Keratinocyte (primary cell): ENCODE measurements at regions not wholly inside any gene's neighbourhood (a gene's known extent, or its start where the extent isn't known, plus 50 kb on each side); places are given as distances from the start of the nearest gene placed in this dataset.

ENCODE experiments used
- DNase-seq: peaks from one replicate; pipeline ENCODE4 v3.0.0-alpha.2; 2011; ENCODE audit warnings: low read depth, missing footprints, low spot score
- FAIRE-seq: peaks from 2 replicates; lab custom pipeline; 2011; peaks lifted over from hg19 to GRCh38; lab: Jason Lieb, UNC
- H2AFZ ChIP-seq: 2 replicates; pipeline ENCODE4 v1.6.0; 2012; ENCODE audit warnings: low read length, control low read depth, inconsistent platforms; ENCODE audit not compliant: control insufficient read depth
- H3K27ac ChIP-seq: 2 replicates; pipeline ENCODE4 v1.5.1; 2011; ENCODE audit warnings: low read length; ENCODE audit not compliant: control insufficient read depth, insufficient read depth
- H3K27me3 ChIP-seq: 3 replicates; pipeline ENCODE4 v1.6.0; 2011; ENCODE audit warnings: low read length; ENCODE audit not compliant: control insufficient read depth, insufficient read depth; ENCODE audit errors: extremely low read depth
- H3K36me3 ChIP-seq, 2 experiments: 2 replicates in 1 of 2; 3 replicates in 1 of 2; pipeline ENCODE4 v1.5.1; 2011; ENCODE audit warnings: low read length in 2 of 2, mild to moderate bottlenecking in 1 of 2; ENCODE audit not compliant: control insufficient read depth in 2 of 2, insufficient read depth in 2 of 2; ENCODE audit errors: extremely low read depth in 1 of 2
- H3K4me1 ChIP-seq: 3 replicates; pipeline ENCODE4 v1.5.1; 2011; ENCODE audit warnings: low read length; ENCODE audit not compliant: control insufficient read depth, insufficient read depth; ENCODE audit errors: extremely low read depth
- H3K4me2 ChIP-seq: 3 replicates; pipeline ENCODE4 v1.6.0; 2011; ENCODE audit warnings: low read depth, low read length; ENCODE audit not compliant: control insufficient read depth, insufficient read depth; ENCODE audit errors: extremely low read depth
- H3K4me3 ChIP-seq, 3 experiments: fragments of 200-600 bp in 1 of 3; sonication (generic) in 1 of 3; 2 replicates in 2 of 3; 3 replicates in 1 of 3; pipeline ENCODE4 v1.5.1; 2011 to 2016; ENCODE audit warnings: low read length in 3 of 3, mild to moderate bottlenecking in 3 of 3, control low read depth in 2 of 3, inconsistent platforms in 1 of 3, low read depth in 1 of 3, mixed read lengths in 1 of 3, mixed run types in 1 of 3, moderate library complexity in 1 of 3; ENCODE audit not compliant: control insufficient read depth in 2 of 3, insufficient read depth in 2 of 3; ENCODE audit errors: extremely low read depth in 1 of 3
- H3K79me2 ChIP-seq: 2 replicates; pipeline ENCODE4 v1.6.0; 2012; ENCODE audit warnings: low read length; ENCODE audit not compliant: control insufficient read depth, insufficient read depth
- H3K9ac ChIP-seq: 3 replicates; pipeline ENCODE4 v1.6.0; 2011; ENCODE audit warnings: low read length; ENCODE audit not compliant: control insufficient read depth, insufficient read depth; ENCODE audit errors: extremely low read depth
- H3K9me1 ChIP-seq: 3 replicates; pipeline ENCODE4 v1.6.0; 2011; ENCODE audit warnings: low read length; ENCODE audit not compliant: control insufficient read depth, insufficient read depth; ENCODE audit errors: extremely low read depth
- H3K9me3 ChIP-seq: 2 replicates; pipeline ENCODE4 v1.5.1; 2012; ENCODE audit warnings: low read depth, low read length; ENCODE audit not compliant: control insufficient read depth
- H4K20me1 ChIP-seq: 3 replicates; pipeline ENCODE4 v1.6.0; 2011; ENCODE audit warnings: low read length; ENCODE audit not compliant: control insufficient read depth, insufficient read depth; ENCODE audit errors: extremely low read depth
- EZH2 ChIP-seq: IDR thresholded peaks from one replicate; pipeline ENCODE4 v1.6.1; 2012; ENCODE audit warnings: inconsistent platforms, mild to moderate bottlenecking, low read length, moderate library complexity
- dilution Hi-C: fragments of 300-500 bp; cut with MboI; formaldehyde crosslinking; loops from one replicate; pipeline ENCODE4 v1.7.0; 2020; ENCODE audit warnings: low sequenced_read_pairs; ENCODE audit not compliant: extremely low pct_ligation_motif_present
- TF ChIP-seq, protein P1 (sequence below), 3 experiments: IDR thresholded peaks in 1 of 3; conservative IDR thresholded peaks in 1 of 3; optimal IDR thresholded peaks in 1 of 3; 2 replicates in 2 of 3; 3 replicates in 1 of 3; pipeline versions ENCODE3 to v1.5.1; 2011; ENCODE audit warnings: low read length in 3 of 3, mild to moderate bottlenecking in 3 of 3, moderate library complexity in 2 of 3, control low read depth in 1 of 3, inconsistent platforms in 1 of 3; ENCODE audit not compliant: insufficient read depth in 2 of 3; ENCODE audit errors: extremely low read depth in 1 of 3

DNA sequence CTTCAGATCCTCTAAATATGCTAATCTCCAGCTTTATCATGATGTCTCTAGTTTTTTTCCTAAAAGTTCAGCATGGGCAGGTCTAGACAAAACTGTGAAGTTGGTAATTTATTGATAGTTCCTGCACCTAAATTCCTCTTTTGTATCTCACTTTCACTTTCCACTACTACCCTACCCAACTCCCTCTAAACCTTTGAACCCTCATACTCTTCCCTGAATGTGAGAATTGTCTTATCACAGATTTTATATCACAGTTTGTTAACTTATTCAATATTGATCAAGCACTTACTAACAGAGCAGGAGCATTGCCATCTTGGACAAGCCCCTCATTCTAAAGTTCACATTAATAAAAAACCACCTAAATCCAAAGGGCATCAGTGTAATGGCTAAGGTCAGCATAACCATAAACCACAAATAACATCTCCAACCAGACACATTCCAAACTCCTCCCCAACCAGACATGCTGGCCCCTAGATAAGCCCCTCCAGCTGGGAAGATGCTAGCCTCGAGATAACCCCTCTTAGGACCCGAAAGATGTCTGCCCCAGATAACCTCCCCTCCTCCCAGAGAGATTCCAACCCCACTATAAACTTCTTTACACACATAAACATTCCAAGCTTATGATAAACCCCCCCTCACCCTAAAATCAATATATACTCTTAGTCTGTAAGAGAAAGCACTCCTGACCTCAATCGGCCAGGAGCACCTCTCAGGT lies 78.7 kb downstream of the FSCB start:
- no peak overlapping the region for H3K4me3 ChIP-seq
- no peak overlapping the region for H2AFZ ChIP-seq
- no peaks in the 10 kb centered on the region for H3K4me1 ChIP-seq
- H3K4me2 ChIP-seq = no peak overlapping the region
- H4K20me1 ChIP-seq = no peaks in the 10 kb centered on the region
- dilution Hi-C loops = no loop called here
- DNase-seq (no peak), FAIRE-seq (no peak)
- no peak overlapping the region for H3K9ac ChIP-seq
- H3K79me2 ChIP-seq = no peaks in the 10 kb centered on the region
- no peaks in the 10 kb centered on the region for H3K9me3 ChIP-seq
- no peaks in the 10 kb centered on the region for H3K27me3 ChIP-seq
- TF ChIP-seq, protein P1, sequence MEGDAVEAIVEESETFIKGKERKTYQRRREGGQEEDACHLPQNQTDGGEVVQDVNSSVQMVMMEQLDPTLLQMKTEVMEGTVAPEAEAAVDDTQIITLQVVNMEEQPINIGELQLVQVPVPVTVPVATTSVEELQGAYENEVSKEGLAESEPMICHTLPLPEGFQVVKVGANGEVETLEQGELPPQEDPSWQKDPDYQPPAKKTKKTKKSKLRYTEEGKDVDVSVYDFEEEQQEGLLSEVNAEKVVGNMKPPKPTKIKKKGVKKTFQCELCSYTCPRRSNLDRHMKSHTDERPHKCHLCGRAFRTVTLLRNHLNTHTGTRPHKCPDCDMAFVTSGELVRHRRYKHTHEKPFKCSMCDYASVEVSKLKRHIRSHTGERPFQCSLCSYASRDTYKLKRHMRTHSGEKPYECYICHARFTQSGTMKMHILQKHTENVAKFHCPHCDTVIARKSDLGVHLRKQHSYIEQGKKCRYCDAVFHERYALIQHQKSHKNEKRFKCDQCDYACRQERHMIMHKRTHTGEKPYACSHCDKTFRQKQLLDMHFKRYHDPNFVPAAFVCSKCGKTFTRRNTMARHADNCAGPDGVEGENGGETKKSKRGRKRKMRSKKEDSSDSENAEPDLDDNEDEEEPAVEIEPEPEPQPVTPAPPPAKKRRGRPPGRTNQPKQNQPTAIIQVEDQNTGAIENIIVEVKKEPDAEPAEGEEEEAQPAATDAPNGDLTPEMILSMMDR (optimal IDR thresholded peaks at IDR 0.05 in 1 of 3, IDR thresholded peaks at IDR 0.05 in 1 of 3, conservative IDR thresholded peaks at IDR 0.05 in 1 of 3; ENCODE audit: extremely low read depth in 1 of 3, insufficient read depth in 2 of 3, low read length in 3 of 3) = no peak
- TF ChIP-seq EZH2 = no peak
- H3K9me1 ChIP-seq = no peaks in the 10 kb centered on the region
- H3K27ac ChIP-seq = no peak overlapping the region
- H3K36me3 ChIP-seq = no peaks in the 10 kb centered on the region

DNA sequence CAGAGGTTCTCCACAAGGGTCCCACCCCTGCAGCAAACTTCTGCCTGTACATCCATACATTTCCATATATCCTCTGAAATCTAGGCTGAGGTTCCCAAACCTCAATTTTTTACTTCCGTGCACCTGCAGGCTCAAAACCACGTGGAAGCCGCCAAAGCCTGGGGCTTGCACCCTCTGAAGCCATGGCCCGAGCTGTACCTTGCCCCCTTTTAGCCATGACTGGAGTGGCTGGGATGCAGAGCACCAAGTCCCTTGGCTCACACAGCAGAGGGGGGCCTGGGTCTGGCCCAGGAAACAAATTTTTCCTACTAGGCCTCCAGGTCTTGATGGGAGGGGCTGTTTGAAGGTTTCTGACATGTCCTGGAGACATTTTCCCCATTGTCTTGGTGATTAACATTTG lies 84.4 kb downstream of the FSCB start:
- no peak overlapping the region for H3K4me3 ChIP-seq
- dilution Hi-C loops = no loop called here

More for the DNA sequence above, 84.4 kb downstream of the FSCB start:
- H3K27me3 ChIP-seq = no peaks in the 10 kb centered on the region
- no peak overlapping the region for H3K9ac ChIP-seq
- no peaks in the 10 kb centered on the region for H3K79me2 ChIP-seq
- no peak overlapping the region for H3K4me2 ChIP-seq
- H2AFZ ChIP-seq = no peak overlapping the region
- DNase-seq = no peak
- no peaks in the 10 kb centered on the region for H3K36me3 ChIP-seq
- no peaks in the 10 kb centered on the region for H3K9me3 ChIP-seq
- TF ChIP-seq, protein P1 (optimal IDR thresholded peaks at IDR 0.05 in 1 of 3, IDR thresholded peaks at IDR 0.05 in 1 of 3, conservative IDR thresholded peaks at IDR 0.05 in 1 of 3; ENCODE audit: extremely low read depth in 1 of 3, insufficient read depth in 2 of 3, low read length in 3 of 3) = no peak
- TF ChIP-seq EZH2 = no peak
- H4K20me1 ChIP-seq = no peaks in the 10 kb centered on the region
- FAIRE-seq = no peak
- no peaks in the 10 kb centered on the region for H3K4me1 ChIP-seq
- H3K9me1 ChIP-seq = no peaks in the 10 kb centered on the region
- H3K27ac ChIP-seq = no peak overlapping the region
